HG03558 (cell line): ENCODE measurements at regions not wholly inside any gene's neighbourhood (a gene's known extent, or its start where the extent isn't known, plus 50 kb on each side); places are given as distances from the start of the nearest gene placed in this dataset.

Source experiments
- ATAC-seq: cut with Tn5 transposase; IDR thresholded peaks from one replicate; pipeline ENCODE4 v1.9.1; 2021; ENCODE audit warnings: moderate number of reproducible peaks; ENCODE audit not compliant: unreplicated experiment; ENCODE audit errors: extremely low read depth

GRCh38 chr3:31043184-31043819, 148.8 kb upstream of the GADL1 start:
- ATAC-seq: no peak

GRCh38 chr3:31047673-31048072, 153.2 kb upstream of the GADL1 start:
- no peak for ATAC-seq

GRCh38 chr3:31048143-31048542, 153.7 kb upstream of the GADL1 start:
- ATAC-seq: no peak

- no peak for ATAC-seq
Measured at GRCh38 chr3:31050296-31050695, 155.8 kb upstream of the GADL1 start.

- no peak for ATAC-seq
Measured at GRCh38 chr3:31051226-31051625, 156.8 kb upstream of the GADL1 start.

- ATAC-seq: no peak
Measured at GRCh38 chr3:31053299-31053698, 158.8 kb upstream of the GADL1 start.

- ATAC-seq: no peak
Measured at GRCh38 chr3:31054032-31054431, 159.6 kb upstream of the GADL1 start.

- ATAC-seq: no peak
Measured at GRCh38 chr3:31055757-31056156, 161.3 kb upstream of the GADL1 start.

GRCh38 chr3:31057891-31058290, 163.4 kb upstream of the GADL1 start:
- ATAC-seq: no peak

- no peak for ATAC-seq
Measured at GRCh38 chr3:31064021-31064420, 169.6 kb upstream of the GADL1 start.

GRCh38 chr3:31065765-31066164, 171.3 kb upstream of the GADL1 start:
- no peak for ATAC-seq

GRCh38 chr3:31067004-31067403, 172.5 kb upstream of the GADL1 start:
- ATAC-seq: no peak

GRCh38 chr3:31075471-31075870, 181.0 kb upstream of the GADL1 start:
- ATAC-seq: no peak

- ATAC-seq: no peak
Measured at GRCh38 chr3:31075876-31076275, 181.4 kb upstream of the GADL1 start.

GRCh38 chr3:31077021-31077601, 182.7 kb upstream of the GADL1 start:
- no peak for ATAC-seq

GRCh38 chr3:31077826-31078225, 183.4 kb upstream of the GADL1 start:
- ATAC-seq: no peak

- ATAC-seq: no peak
Measured at GRCh38 chr3:31079689-31080088, 185.2 kb upstream of the GADL1 start.

GRCh38 chr3:31081018-31081662, 186.7 kb upstream of the GADL1 start:
- ATAC-seq: no peak

GRCh38 chr3:31086148-31086547, 191.7 kb upstream of the GADL1 start:
- ATAC-seq: no peak

GRCh38 chr3:31086698-31087097, 192.2 kb upstream of the GADL1 start:
- no peak for ATAC-seq

- ATAC-seq: no peak
Measured at GRCh38 chr3:31091748-31092147, 197.3 kb upstream of the GADL1 start.
